Glomerular visceral epithelial cell (primary cell): ENCODE measurements at regions not wholly inside any gene's neighbourhood (a gene's known extent, or its start where the extent isn't known, plus 50 kb on each side); places are given as distances from the start of the nearest gene placed in this dataset.

ENCODE experiments used
- DNase-seq: peaks from one replicate; pipeline ENCODE4 v3.0.0-alpha.2; 2016; ENCODE audit errors: extremely low spot score

- DNase-seq, result no peak
These were observed 597.8 kb downstream of the EFNA5 start for GRCh38 chr5:107072967-107073366.

- peak; percentile 21 for DNase-seq
These were observed 598.3 kb downstream of the EFNA5 start for GRCh38 chr5:107072440-107072839.

GRCh38 chr5:107068782-107069181 lies 602.0 kb downstream of the EFNA5 start:
- DNase-seq, result no peak

- DNase-seq, result no peak
These were observed 603.3 kb downstream of the EFNA5 start for GRCh38 chr5:107067395-107067794.

- no peak for DNase-seq
These were observed 607.2 kb downstream of the EFNA5 start for GRCh38 chr5:107063511-107063910.

- DNase-seq, result no peak
These were observed 611.9 kb downstream of the EFNA5 start for GRCh38 chr5:107058803-107059202.

GRCh38 chr5:107058235-107058634 lies 612.5 kb downstream of the EFNA5 start:
- DNase-seq, result no peak

- no peak for DNase-seq
These were observed 614.5 kb downstream of the EFNA5 start for GRCh38 chr5:107056278-107056677.

- no peak for DNase-seq
These were observed 623.7 kb downstream of the EFNA5 start for GRCh38 chr5:107047048-107047447.

- DNase-seq, result no peak
These were observed 627.1 kb downstream of the EFNA5 start for GRCh38 chr5:107043665-107044064.

- DNase-seq, result no peak
These were observed 629.8 kb downstream of the EFNA5 start for GRCh38 chr5:107040907-107041306.

- no peak for DNase-seq
These were observed 638.1 kb downstream of the EFNA5 start for GRCh38 chr5:107032629-107033028.

GRCh38 chr5:107028938-107029337 lies 641.8 kb downstream of the EFNA5 start:
- DNase-seq, result no peak

- DNase-seq, result no peak
These were observed 644.8 kb downstream of the EFNA5 start for GRCh38 chr5:107025712-107026497.

GRCh38 chr5:107023732-107024131 lies 647.0 kb downstream of the EFNA5 start:
- no peak for DNase-seq

GRCh38 chr5:107021575-107021974 lies 649.2 kb downstream of the EFNA5 start:
- no peak for DNase-seq

GRCh38 chr5:107020626-107021025 lies 650.1 kb downstream of the EFNA5 start:
- no peak for DNase-seq

GRCh38 chr5:107017616-107018015 lies 653.1 kb downstream of the EFNA5 start:
- DNase-seq, result no peak

GRCh38 chr5:107012371-107012770 lies 658.4 kb downstream of the EFNA5 start:
- no peak for DNase-seq

- DNase-seq, result no peak
These were observed 659.1 kb downstream of the EFNA5 start for GRCh38 chr5:107011605-107012004.

GRCh38 chr5:107010060-107010459 lies 660.7 kb downstream of the EFNA5 start:
- no peak for DNase-seq

GRCh38 chr5:107005653-107006052 lies 665.1 kb downstream of the EFNA5 start:
- DNase-seq, result no peak

- DNase-seq, result no peak
These were observed 665.6 kb downstream of the EFNA5 start for GRCh38 chr5:107005161-107005560.

GRCh38 chr5:107002115-107002514 lies 668.6 kb downstream of the EFNA5 start:
- no peak for DNase-seq
